CD1c-positive myeloid dendritic cell (primary cell): ENCODE measurements at regions not wholly inside any gene's neighbourhood (a gene's known extent, or its start where the extent isn't known, plus 50 kb on each side); places are given as distances from the start of the nearest gene placed in this dataset.

Experiments used
- DNase-seq: peaks from one replicate; pipeline ENCODE4 v3.0.0-alpha.2; 2016; ENCODE audit errors: extremely low spot score

GRCh38 chr20:24139846-24140245, 151.3 kb upstream of the GGTLC1 start:
- no peak for DNase-seq

- DNase-seq = no peak
These were observed 150.4 kb upstream of the GGTLC1 start for GRCh38 chr20:24138951-24139350.

- DNase-seq = no peak
These were observed 149.7 kb upstream of the GGTLC1 start for GRCh38 chr20:24138196-24138857.

GRCh38 chr20:24136659-24137246, 148.2 kb upstream of the GGTLC1 start:
- DNase-seq = peak; percentile 1

GRCh38 chr20:24135781-24136180, 147.2 kb upstream of the GGTLC1 start:
- no peak for DNase-seq

GRCh38 chr20:24134930-24135329, 146.4 kb upstream of the GGTLC1 start:
- DNase-seq = no peak

- DNase-seq = no peak
These were observed 145.7 kb upstream of the GGTLC1 start for GRCh38 chr20:24134284-24134683.

GRCh38 chr20:24132246-24132645, 143.7 kb upstream of the GGTLC1 start:
- DNase-seq = no peak

- no peak for DNase-seq
These were observed 143.1 kb upstream of the GGTLC1 start for GRCh38 chr20:24131684-24132083.

- DNase-seq = no peak
These were observed 142.7 kb upstream of the GGTLC1 start for GRCh38 chr20:24131281-24131680.

GRCh38 chr20:24129641-24130040, 141.1 kb upstream of the GGTLC1 start:
- no peak for DNase-seq

GRCh38 chr20:24124951-24125650, 136.5 kb upstream of the GGTLC1 start:
- DNase-seq = no peak

- no peak for DNase-seq
These were observed 135.4 kb upstream of the GGTLC1 start for GRCh38 chr20:24124003-24124402.

GRCh38 chr20:24118441-24119175, 130.0 kb upstream of the GGTLC1 start:
- DNase-seq = no peak

- no peak for DNase-seq
These were observed 129.5 kb upstream of the GGTLC1 start for GRCh38 chr20:24118034-24118433.

GRCh38 chr20:24117383-24117782, 128.8 kb upstream of the GGTLC1 start:
- no peak for DNase-seq

GRCh38 chr20:24116611-24117010, 128.0 kb upstream of the GGTLC1 start:
- DNase-seq = no peak

- no peak for DNase-seq
These were observed 123.8 kb upstream of the GGTLC1 start for GRCh38 chr20:24112360-24112759.

GRCh38 chr20:24111858-24112257, 123.3 kb upstream of the GGTLC1 start:
- no peak for DNase-seq

GRCh38 chr20:24109537-24109936, 121.0 kb upstream of the GGTLC1 start:
- no peak for DNase-seq

GRCh38 chr20:24109008-24109407, 120.4 kb upstream of the GGTLC1 start:
- no peak for DNase-seq

- DNase-seq = no peak
These were observed 120.0 kb upstream of the GGTLC1 start for GRCh38 chr20:24108581-24108980.
